ENCODE measurements at regions not wholly inside any gene's neighbourhood (a gene's known extent, or its start where the extent isn't known, plus 50 kb on each side); places are given as distances from the start of the nearest gene placed in this dataset.
"Not testable (repeated sequence)": the region's sequence is repeated elsewhere in the genome, so short reads cannot be mapped to it uniquely, and the experiment has no call there.

- Histone ChIP-seq H3K27me3 (replicated peaks in 1 of 2; ENCODE audit: control insufficient read depth in 2 of 2, insufficient read depth in 2 of 2, low read length in 1 of 2) (no peaks in the 10 kb centered on the region), H3K36me3 (ENCODE audit: control insufficient read depth in 2 of 2, insufficient read depth in 2 of 2, low read length in 1 of 2) (no peaks in the 10 kb centered on the region), H3K4me3 (no peak overlapping the region), H3K4me1 (ENCODE audit: control insufficient read depth, insufficient read depth, low read length) (no peaks in the 10 kb centered on the region), H2AFZ (ENCODE audit: control insufficient read depth, low read depth, low read length) (no peak overlapping the region), H4K20me1 (ENCODE audit: control insufficient read depth, insufficient read depth) (no peaks in the 10 kb centered on the region), H3K27ac (ENCODE audit: control insufficient read depth, insufficient read depth) (no peak overlapping the region), H3K4me2 (ENCODE audit: control insufficient read depth, insufficient read depth) (no peak overlapping the region), H3K79me2 (ENCODE audit: control insufficient read depth, insufficient read depth, low read length) (no peaks in the 10 kb centered on the region), H3K9ac (ENCODE audit: control insufficient read depth, insufficient read depth, low read length) (no peak overlapping the region), H3K9me3 (replicated peaks; ENCODE audit: control insufficient read depth, insufficient read depth, low read length) (no peaks in the 10 kb centered on the region)
- ChIA-PET SMC1A (ENCODE audit: uncharacterized antibody, unreplicated experiment) (interaction anchor here (0.7 to 2.5 kb wide), 18 partner anchors 12 to 1860 kb away, joined by 3 to 16 read pairs (median 5); no protein-coding TSS in a partner anchor), POLR2A (no interaction called here), RAD21 (ENCODE audit: unreplicated experiment) (interaction anchor here (0.6 to 1.9 kb wide), 11 partner anchors 10 to 607 kb away, joined by 3 to 22 read pairs (median 3); no protein-coding TSS in a partner anchor), CTCF (interaction anchor here (0.7 to 2.5 kb wide), 27 partner anchors 9 to 1860 kb away, joined by 3 to 50 read pairs (median 4); no protein-coding TSS in a partner anchor)
- intact Hi-C loops (cut with micrococcal nuclease; ENCODE audit: unreplicated experiment): no loop called here
- FAIRE-seq: no peak
- no peak for TF ChIP-seq EED (IDR thresholded peaks at IDR 0.05; ENCODE audit: low read depth)
- TF ChIP-seq CHD4 (IDR thresholded peaks at IDR 0.05): no peak
- TF ChIP-seq RAD21 (IDR thresholded peaks at IDR 0.05; ENCODE audit: insufficient read depth, low read depth, low read length): 0 out of 2 replicates have a peak, but pooled peaks have one; percentile 20
- TF ChIP-seq ESRRA (IDR thresholded peaks at IDR 0.05; ENCODE audit: low read length): no peak
- 0 out of 6 replicates have a peak, but pooled peaks of 1 of the 3 experiments have one; percentile 8 for TF ChIP-seq CTCF (IDR thresholded peaks at IDR 0.05 in 2 of 3, conservative IDR thresholded peaks at IDR 0.05 in 1 of 3; ENCODE audit: control insufficient read depth in 2 of 3, extremely low read depth in 1 of 3, insufficient read depth in 1 of 3, low read depth in 3 of 3, low read length in 3 of 3)
- TF ChIP-seq MYC (IDR thresholded peaks at IDR 0.05; ENCODE audit: insufficient read depth, insufficient read length, insufficient replicate concordance, low read length, severe bottlenecking): no peak
- no peak for TF ChIP-seq JUND (IDR thresholded peaks at IDR 0.05; ENCODE audit: low read depth, low read length)
- no peak for TF ChIP-seq RUNX3 (IDR thresholded peaks at IDR 0.05; ENCODE audit: low read length)
- no peak for TF ChIP-seq HDAC6 (IDR thresholded peaks at IDR 0.05; ENCODE audit: unreplicated experiment)
- 0% methylated on average over 1 of the region's 1 CpG for WGBS (ENCODE audit: insufficient coverage, insufficient replicate concordance, low lambda C conversion rate, missing lambda C conversion rate)
- in situ Hi-C loops (cut with MboI): no loop called here
- DNase-seq (ENCODE audit: low read depth, low spot score): no peak
- BruUV-seq (replicated peaks): no TSS peak
- no peak for ATAC-seq
These were observed 362.0 kb downstream of the ZNF248 start for GRCh38 chr10:37495415-37495814.

- H3K9me3 ChIP-seq (replicated peaks; ENCODE audit: control insufficient read depth, insufficient read depth, low read length); in situ Hi-C loops (cut with MboI); H3K27ac ChIP-seq (ENCODE audit: control insufficient read depth, insufficient read depth); H3K4me1 ChIP-seq (ENCODE audit: control insufficient read depth, insufficient read depth, low read length); BruUV-seq (replicated peaks); DNase-seq (ENCODE audit: low read depth, low spot score); H3K4me2 ChIP-seq (ENCODE audit: control insufficient read depth, insufficient read depth); H2AFZ ChIP-seq (ENCODE audit: control insufficient read depth, low read depth, low read length); intact Hi-C loops (cut with micrococcal nuclease; ENCODE audit: unreplicated experiment); FAIRE-seq; H3K4me3 ChIP-seq; H4K20me1 ChIP-seq (ENCODE audit: control insufficient read depth, insufficient read depth); H3K79me2 ChIP-seq (ENCODE audit: control insufficient read depth, insufficient read depth, low read length); H3K27me3 ChIP-seq (replicated peaks in 1 of 2; ENCODE audit: control insufficient read depth in 2 of 2, insufficient read depth in 2 of 2, low read length in 1 of 2); RAD21 ChIA-PET (ENCODE audit: unreplicated experiment); POLR2A ChIA-PET; H3K36me3 ChIP-seq (ENCODE audit: control insufficient read depth in 2 of 2, insufficient read depth in 2 of 2, low read length in 1 of 2); ATAC-seq; H3K9ac ChIP-seq (ENCODE audit: control insufficient read depth, insufficient read depth, low read length): not testable (repeated sequence)
- CTCF ChIA-PET: interaction anchor here (2.5 kb wide), 1 partner anchor 594 kb away, joined by 10 read pairs; no protein-coding TSS in a partner anchor
- SMC1A ChIA-PET (ENCODE audit: uncharacterized antibody, unreplicated experiment): interaction anchor here (1.3 kb wide), 1 partner anchor 42 kb away, joined by 6 read pairs; no protein-coding TSS in a partner anchor
- WGBS (ENCODE audit: insufficient coverage, insufficient replicate concordance, low lambda C conversion rate, missing lambda C conversion rate): 36% methylated on average over 3 of the region's 3 CpGs
These were observed 364.1 kb downstream of the ZNF248 start for GRCh38 chr10:37493185-37493796.

Data from GM12878 (cell line).